H1 (cell line): ENCODE measurements at regions not wholly inside any gene's neighbourhood (a gene's known extent, or its start where the extent isn't known, plus 50 kb on each side); places are given as distances from the start of the nearest gene placed in this dataset.

Experiments used
- CTCF ChIA-PET: fragments of 300-600 bp; sonication (Branson Sonifier 250); formaldehyde crosslinking; loops from one replicate; lab custom pipeline; 2021; ENCODE audit not compliant: partially characterized antibody; lab: Charles Lee
- POLR2A ChIA-PET: fragments of 300-600 bp; sonication (Branson Sonifier 250); formaldehyde crosslinking; loops from one replicate; lab custom pipeline; 2021; ENCODE audit warnings: inconsistent platforms; ENCODE audit not compliant: partially characterized antibody; lab: Charles Lee
- DNase-seq, 2 experiments: peaks; one replicate each; pipeline versions ENCODE4 v3.0.0 to v3.0.0-alpha.2; 2010 to 2022; ENCODE audit warnings: low spot score in 2 of 2, low read depth in 1 of 2, mixed read lengths in 1 of 2
- FAIRE-seq: peaks from 2 replicates; lab custom pipeline; 2011; peaks lifted over from hg19 to GRCh38; lab: Jason Lieb, UNC
- H2AFZ ChIP-seq: 2 replicates; pipeline ENCODE4 v1.8.1; 2012; ENCODE audit warnings: low read length, inconsistent platforms
- H2AK5ac ChIP-seq: 2 replicates; pipeline ENCODE4 v1.6.1; 2013; ENCODE audit warnings: low read depth, low read length
- H2BK120ac ChIP-seq: replicated peaks from 2 replicates; pipeline ENCODE3; 2013; ENCODE audit warnings: low read depth, low read length, inconsistent platforms
- H2BK12ac ChIP-seq: 2 replicates; pipeline ENCODE4 v1.6.1; 2013; ENCODE audit warnings: low read depth, low read length
- H2BK15ac ChIP-seq: 2 replicates; pipeline ENCODE4 v1.6.1; 2013; ENCODE audit warnings: low read length
- H2BK20ac ChIP-seq: 2 replicates; pipeline ENCODE4 v1.6.1; 2013; ENCODE audit warnings: low read length
- H2BK5ac ChIP-seq: 2 replicates; pipeline ENCODE4 v1.6.1; 2013; ENCODE audit warnings: low read depth, low read length
- H3K14ac ChIP-seq: 2 replicates; pipeline ENCODE4 v1.6.1; 2013; ENCODE audit warnings: inconsistent platforms; ENCODE audit not compliant: insufficient read length
- H3K18ac ChIP-seq: 2 replicates; pipeline ENCODE4 v1.6.1; 2013; ENCODE audit warnings: low read length; ENCODE audit errors: extremely low read depth
- H3K23ac ChIP-seq: 2 replicates; pipeline ENCODE4 v1.6.1; 2013; ENCODE audit warnings: inconsistent platforms; ENCODE audit not compliant: insufficient read length
- H3K23me2 ChIP-seq: 2 replicates; pipeline ENCODE4 v1.6.1; 2013; ENCODE audit warnings: low read depth, low read length
- H3K27ac ChIP-seq: 2 replicates; pipeline ENCODE4 v1.6.1; 2011; ENCODE audit warnings: low read depth, low read length, inconsistent platforms
- H3K27me3 ChIP-seq, 4 experiments: replicated peaks in 1 of 4; 1 replicate in 1 of 4; 2 replicates in 3 of 4; pipeline versions ENCODE4 v1.6.1 to v1.8.1; 2011 to 2013; ENCODE audit warnings: low read length in 3 of 4, mild to moderate bottlenecking in 3 of 4, inconsistent platforms in 2 of 4, mixed read lengths in 2 of 4, moderate library complexity in 1 of 4; ENCODE audit not compliant: control insufficient read depth in 3 of 4, insufficient read depth in 3 of 4; ENCODE audit errors: extremely low read depth in 1 of 4
- H3K36me3 ChIP-seq, 4 experiments: 2 replicates each; pipeline versions ENCODE4 v1.6.1 to v1.8.1; 2011 to 2013; ENCODE audit warnings: mild to moderate bottlenecking in 4 of 4, low read length in 3 of 4, moderate library complexity in 2 of 4, control low read depth in 1 of 4, inconsistent platforms in 1 of 4; ENCODE audit not compliant: insufficient read depth in 4 of 4, control insufficient read depth in 2 of 4
- H3K4ac ChIP-seq: replicated peaks from 2 replicates; pipeline ENCODE3; 2013; ENCODE audit warnings: low read length, low read depth, mixed read lengths, inconsistent platforms; ENCODE audit not compliant: insufficient read length
- H3K4me1 ChIP-seq, 4 experiments: replicated peaks in 1 of 4; 1 replicate in 1 of 4; 2 replicates in 3 of 4; pipeline versions ENCODE4 v1.6.1 to v1.8.1; 2011 to 2013; ENCODE audit warnings: low read length in 3 of 4, inconsistent platforms in 2 of 4, mixed read lengths in 1 of 4; ENCODE audit not compliant: insufficient read depth in 4 of 4, control insufficient read depth in 3 of 4
- H3K4me2 ChIP-seq, 2 experiments: 2 replicates each; pipeline versions ENCODE4 v1.6.1 to v1.8.1; 2011 to 2013; ENCODE audit warnings: low read depth in 2 of 2, low read length in 2 of 2, control low read depth in 1 of 2, inconsistent platforms in 1 of 2, mild to moderate bottlenecking in 1 of 2; ENCODE audit not compliant: insufficient read depth in 1 of 2
- H3K4me3 ChIP-seq, 4 experiments: fragments of 200-600, 300-600 bp in 1 of 4; sonication (generic), shearing (Covaris generic), sonication (Bioruptor Twin) in 1 of 4; 2 replicates each; pipeline versions ENCODE4 v1.5.1 to v1.8.1; 2011 to 2016; ENCODE audit warnings: low read length in 4 of 4, low read depth in 3 of 4, control low read depth in 2 of 4, inconsistent platforms in 2 of 4, mild to moderate bottlenecking in 2 of 4, mixed read lengths in 1 of 4, moderate library complexity in 1 of 4; ENCODE audit not compliant: insufficient read depth in 2 of 4; ENCODE audit errors: extremely low read depth in 1 of 4
- H3K56ac ChIP-seq: replicated peaks from 2 replicates; pipeline ENCODE3; 2013; ENCODE audit warnings: low read depth, mild to moderate bottlenecking, mixed read lengths, low read length, inconsistent platforms; ENCODE audit not compliant: insufficient read length
- H3K79me1 ChIP-seq: 2 replicates; pipeline ENCODE4 v1.6.1; 2013; ENCODE audit warnings: low read depth, low read length, control low read depth
- H3K79me2 ChIP-seq, 2 experiments: 2 replicates each; pipeline versions ENCODE4 v1.6.1 to v1.8.1; 2012 to 2013; ENCODE audit warnings: low read length in 2 of 2, mild to moderate bottlenecking in 2 of 2, inconsistent platforms in 1 of 2; ENCODE audit not compliant: insufficient read depth in 2 of 2, control insufficient read depth in 1 of 2
- H3K9ac ChIP-seq, 4 experiments: replicated peaks in 1 of 4; 1 replicate in 1 of 4; 2 replicates in 3 of 4; pipeline versions ENCODE4 v1.6.1 to v1.8.1; 2011 to 2013; ENCODE audit warnings: low read depth in 3 of 4, low read length in 3 of 4, control low read depth in 2 of 4, mild to moderate bottlenecking in 2 of 4, moderate library complexity in 2 of 4, inconsistent platforms in 1 of 4; ENCODE audit errors: extremely low read depth in 1 of 4
- H3K9me3 ChIP-seq, 2 experiments: 2 replicates each; pipeline versions ENCODE4 v1.6.1 to v1.8.1; 2012 to 2013; ENCODE audit warnings: mild to moderate bottlenecking in 2 of 2, moderate library complexity in 2 of 2, control low read depth in 1 of 2, inconsistent platforms in 1 of 2, low read depth in 1 of 2, low read length in 1 of 2, mixed read lengths in 1 of 2; ENCODE audit not compliant: insufficient read depth in 2 of 2
- H4K20me1 ChIP-seq, 2 experiments: replicated peaks in 1 of 2; 2 replicates each; pipeline versions ENCODE3 to v1.8.1; 2011 to 2013; ENCODE audit warnings: inconsistent platforms in 2 of 2, low read length in 2 of 2, mild to moderate bottlenecking in 1 of 2; ENCODE audit not compliant: insufficient read depth in 2 of 2, control insufficient read depth in 1 of 2
- H4K5ac ChIP-seq: 2 replicates; pipeline ENCODE4 v1.6.1; 2013; ENCODE audit warnings: low read length, low read depth, mixed read lengths, inconsistent platforms; ENCODE audit not compliant: insufficient read length
- H4K8ac ChIP-seq: 2 replicates; pipeline ENCODE4 v1.8.0; 2013; ENCODE audit warnings: mild to moderate bottlenecking, moderate library complexity, low read length, inconsistent platforms; ENCODE audit not compliant: insufficient read depth; ENCODE audit errors: extremely low read depth
- H4K91ac ChIP-seq: replicated peaks from 2 replicates; pipeline ENCODE3; 2013; ENCODE audit warnings: low read length, mixed read lengths, inconsistent platforms; ENCODE audit not compliant: insufficient read length
- EGR1 ChIP-seq: IDR thresholded peaks from 2 replicates; pipeline ENCODE4 v1.6.1; 2011; ENCODE audit warnings: low read depth, low read length, borderline replicate concordance
- FOSL1 ChIP-seq: IDR thresholded peaks from 2 replicates; pipeline ENCODE4 v1.6.1; 2011; ENCODE audit warnings: mild to moderate bottlenecking, low read depth, low read length, moderate library complexity; ENCODE audit not compliant: insufficient read depth
- HDAC6 ChIP-seq: IDR thresholded peaks from one replicate; pipeline ENCODE4 v1.7.1; 2012; ENCODE audit warnings: low read depth, mild to moderate bottlenecking, inconsistent platforms, low read length, moderate library complexity
- JUND ChIP-seq: IDR thresholded peaks from 2 replicates; pipeline ENCODE4 v1.6.1; 2011; ENCODE audit warnings: mild to moderate bottlenecking, improper control_type of control experiment, low read length
- NRF1 ChIP-seq: IDR thresholded peaks from 2 replicates; pipeline ENCODE4 v1.6.1; 2011; ENCODE audit warnings: mild to moderate bottlenecking, low read depth, low read length, improper control_type of control experiment
- POLR2AphosphoS5 ChIP-seq: IDR thresholded peaks from 2 replicates; pipeline ENCODE4 v1.6.1; 2011; ENCODE audit warnings: low read depth, low read length
- RXRA ChIP-seq: IDR thresholded peaks from 2 replicates; pipeline ENCODE4 v1.6.1; 2011; ENCODE audit warnings: low read depth, mild to moderate bottlenecking, low read length, moderate library complexity; ENCODE audit not compliant: insufficient read depth
- SIRT6 ChIP-seq: IDR thresholded peaks from one replicate; pipeline ENCODE4 v1.7.1; 2012; ENCODE audit warnings: low read length, inconsistent platforms
- SIX5 ChIP-seq: IDR thresholded peaks from 2 replicates; pipeline ENCODE4 v1.6.1; 2011; ENCODE audit warnings: mild to moderate bottlenecking, low read depth, low read length
- SP1 ChIP-seq: IDR thresholded peaks from 2 replicates; pipeline ENCODE4 v1.6.1; 2011; ENCODE audit warnings: low read depth, low read length
- SP4 ChIP-seq: IDR thresholded peaks from 2 replicates; pipeline ENCODE4 v1.6.1; 2012; ENCODE audit warnings: low read length, inconsistent platforms
- TAF1 ChIP-seq: IDR thresholded peaks from 2 replicates; pipeline ENCODE4 v1.6.1; 2011; ENCODE audit warnings: mild to moderate bottlenecking, low read depth, low read length
- TBP ChIP-seq: IDR thresholded peaks from 2 replicates; pipeline ENCODE4 v1.6.1; 2011; ENCODE audit warnings: low read depth, low read length, improper control_type of control experiment
- WGBS, 2 experiments: shearing (Covaris generic) in 1 of 2; methylation state at CpG; one replicate each; pipeline versions ENCODE4 v1.1.6 to v1.1.7; 2013 to 2015; ENCODE audit warnings: low lambda C conversion rate in 2 of 2, mixed read lengths in 2 of 2, inconsistent platforms in 1 of 2, low coverage in 1 of 2, missing lambda C conversion rate in 1 of 2; ENCODE audit not compliant: insufficient replicate concordance in 2 of 2, insufficient coverage in 1 of 2, insufficient read length in 1 of 2; ENCODE audit errors: extremely low coverage in 1 of 2, missing lambda C conversion rate in 1 of 2; 5-methylcytosine and 5-hydroxymethylcytosine counted together
- TF ChIP-seq, protein P1 (sequence below): IDR thresholded peaks from 2 replicates; pipeline ENCODE4 v1.6.1; 2012; ENCODE audit warnings: inconsistent platforms
- TF ChIP-seq, protein P2 (sequence below): IDR thresholded peaks from 2 replicates; pipeline ENCODE4 v1.6.1; 2011; ENCODE audit warnings: low read depth, mild to moderate bottlenecking, low read length; ENCODE audit not compliant: insufficient read depth

DNA sequence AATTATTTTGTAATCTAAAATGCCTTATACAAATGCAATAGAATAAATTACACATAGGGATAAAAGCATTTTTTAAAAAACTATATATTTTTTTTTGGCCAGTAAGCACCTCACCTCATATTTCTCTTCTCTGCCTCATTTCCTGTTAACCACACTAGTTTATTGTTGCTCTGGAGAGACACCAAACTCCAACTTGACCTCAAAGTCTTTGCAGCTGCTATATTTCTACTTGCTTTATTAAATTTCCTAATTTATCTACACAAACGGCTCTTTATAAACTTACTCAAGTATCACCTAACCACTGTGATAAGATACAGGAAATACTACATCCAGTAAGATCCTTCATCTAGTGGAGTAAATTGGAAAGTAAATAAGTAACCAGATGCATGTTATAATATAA lies 622.3 kb downstream of the C12orf50 start:
- no peak overlapping the region for H4K91ac ChIP-seq
- no peak overlapping the region for H2BK15ac ChIP-seq
- DNase-seq, result no peak
- no peaks in the 10 kb centered on the region for H3K27me3 ChIP-seq
- no peaks in the 10 kb centered on the region for H3K79me1 ChIP-seq
- no peaks in the 10 kb centered on the region for H3K36me3 ChIP-seq
- 91% methylated on average over 1 of the region's 1 CpG; no CpG with 5 or more reads in 1 of the 2 experiments for WGBS, 2 experiments
- TF ChIP-seq, protein P1, sequence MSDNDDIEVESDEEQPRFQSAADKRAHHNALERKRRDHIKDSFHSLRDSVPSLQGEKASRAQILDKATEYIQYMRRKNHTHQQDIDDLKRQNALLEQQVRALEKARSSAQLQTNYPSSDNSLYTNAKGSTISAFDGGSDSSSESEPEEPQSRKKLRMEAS, result no peak
- TF ChIP-seq TBP (no peak), HDAC6 (no peak), NRF1 (no peak), SP4 (no peak), SIRT6 (no peak), SP1 (no peak), TAF1 (no peak), EGR1 (no peak), JUND (no peak), SIX5 (no peak), FOSL1 (no peak), RXRA (no peak), POLR2AphosphoS5 (no peak)
- TF ChIP-seq, protein P2, sequence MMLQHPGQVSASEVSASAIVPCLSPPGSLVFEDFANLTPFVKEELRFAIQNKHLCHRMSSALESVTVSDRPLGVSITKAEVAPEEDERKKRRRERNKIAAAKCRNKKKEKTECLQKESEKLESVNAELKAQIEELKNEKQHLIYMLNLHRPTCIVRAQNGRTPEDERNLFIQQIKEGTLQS, result no peak
- no peak overlapping the region for H2AK5ac ChIP-seq
- POLR2A ChIA-PET, result no interaction called here
- no peaks in the 10 kb centered on the region; the same call in 1 of the 2 replicates for H3K23me2 ChIP-seq
- no peak overlapping the region for H4K8ac ChIP-seq
- H3K27ac ChIP-seq, result no peak overlapping the region
- H4K20me1 ChIP-seq, result no peaks in the 10 kb centered on the region
- H2BK12ac ChIP-seq, result no peak overlapping the region
- no peak overlapping the region for H2BK20ac ChIP-seq
- H2AFZ ChIP-seq, result no peak overlapping the region
- no peak overlapping the region for H4K5ac ChIP-seq
- H3K79me2 ChIP-seq, result no peaks in the 10 kb centered on the region
- no peak overlapping the region for H3K23ac ChIP-seq
- H3K56ac ChIP-seq, result no peak overlapping the region
- H2BK120ac ChIP-seq, result no peak overlapping the region
- H3K4me1 ChIP-seq, result no peaks in the 10 kb centered on the region
- H2BK5ac ChIP-seq, result no peak overlapping the region
- H3K14ac ChIP-seq, result no peak overlapping the region
- no peak overlapping the region for H3K9ac ChIP-seq
- H3K4me3 ChIP-seq, result no peak overlapping the region
- no peaks in the 10 kb centered on the region for H3K9me3 ChIP-seq
- H3K4me2 ChIP-seq, result no peak overlapping the region
- no peak overlapping the region for H3K18ac ChIP-seq
- no peak overlapping the region for H3K4ac ChIP-seq
- no peak for FAIRE-seq
- CTCF ChIA-PET, result no interaction called here
